GM23338 (cell line): ENCODE measurements at regions not wholly inside any gene's neighbourhood (a gene's known extent, or its start where the extent isn't known, plus 50 kb on each side); places are given as distances from the start of the nearest gene placed in this dataset.
"Not testable (repeated sequence)": the region's sequence is repeated elsewhere in the genome, so short reads cannot be mapped to it uniquely, and the experiment has no call there.

Experiments
- CREB1 ChIP-seq: fragments of 250-450 bp; sonication (Bioruptor Pico); IDR thresholded peaks from 2 replicates; pipeline ENCODE4 v1.5.0; 2020; ENCODE audit warnings: low read depth, mild to moderate bottlenecking, moderate library complexity
- CTCF ChIP-seq, 2 experiments: fragments of 200-600 bp in 1 of 2; sonication (generic) in 1 of 2; conservative IDR thresholded peaks; 2 replicates each; pipeline versions ENCODE4 v1.5.1 to v1.6.1; 2016 to 2017; ENCODE audit warnings: antibody characterized with exemption in 2 of 2, low read depth in 2 of 2, mild to moderate bottlenecking in 2 of 2, moderate library complexity in 1 of 2
- EZH2 ChIP-seq: fragments of 200-600 bp; sonication (generic); IDR thresholded peaks from one replicate; pipeline ENCODE4 v1.8.0; 2017; ENCODE audit warnings: antibody characterized with exemption, mild to moderate bottlenecking, low read depth; ENCODE audit not compliant: unreplicated experiment
- EZH2phosphoT487 ChIP-seq: fragments of 200-600 bp; sonication (generic); IDR thresholded peaks from one replicate; pipeline ENCODE4 v1.8.1; 2018; ENCODE audit warnings: antibody characterized with exemption; ENCODE audit not compliant: unreplicated experiment
- JUNB ChIP-seq: IDR thresholded peaks from one replicate; pipeline ENCODE4 v1.6.1; 2016; ENCODE audit warnings: antibody characterized with exemption; ENCODE audit not compliant: unreplicated experiment
- POLR2AphosphoS5 ChIP-seq: IDR thresholded peaks from 2 replicates; pipeline ENCODE4 v1.6.1; 2016; ENCODE audit warnings: antibody characterized with exemption, low read depth
- REST ChIP-seq: IDR thresholded peaks from one replicate; pipeline ENCODE4 v1.6.1; 2018; ENCODE audit warnings: antibody characterized with exemption; ENCODE audit not compliant: unreplicated experiment
- ZNF331 ChIP-seq: fragments of 250-450 bp; sonication (Bioruptor Pico); IDR thresholded peaks from 2 replicates; pipeline ENCODE4 v1.5.0; 2020; ENCODE audit warnings: low read depth, mild to moderate bottlenecking, moderate library complexity
- ZNF462 ChIP-seq: fragments of 250-450 bp; sonication (Bioruptor Pico); IDR thresholded peaks from 2 replicates; pipeline ENCODE4 v1.5.0; 2020; ENCODE audit warnings: mild to moderate bottlenecking, moderate library complexity

GRCh38 chr3:87433445-87433844 lies 157.1 kb upstream of the POU1F1 start:
- not testable (repeated sequence) for TF ChIP-seq EZH2phosphoT487; CTCF (conservative IDR thresholded peaks at IDR 0.05; ENCODE audit: low read depth in 2 of 2); EZH2; CREB1; POLR2AphosphoS5; ZNF462 (CRISPR knock-in tag); REST; JUNB; ZNF331 (CRISPR knock-in tag)
